ENCODE measurements at regions not wholly inside any gene's neighbourhood (a gene's known extent, or its start where the extent isn't known, plus 50 kb on each side); places are given as distances from the start of the nearest gene placed in this dataset.

DNA sequence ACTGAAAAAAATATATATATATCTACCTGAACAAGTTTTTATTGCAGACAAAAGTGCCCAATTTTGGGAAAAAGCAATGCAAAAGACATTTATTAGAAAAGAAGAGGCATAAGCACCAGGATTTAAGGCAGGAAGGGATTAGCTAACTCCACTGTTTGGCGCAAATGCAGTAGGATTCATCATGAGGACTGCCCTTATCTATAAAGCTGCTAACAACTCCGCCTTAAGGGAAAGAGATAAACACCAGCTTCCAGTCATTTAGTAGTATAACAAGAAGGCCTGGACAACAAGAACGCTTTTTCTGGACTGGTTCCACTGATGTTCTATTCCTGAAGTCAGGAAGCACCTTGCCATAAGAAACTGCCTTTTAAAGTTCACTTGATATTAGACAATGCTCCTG is 52.9 kb upstream of the FSHR start:
- TF ChIP-seq, protein P1, sequence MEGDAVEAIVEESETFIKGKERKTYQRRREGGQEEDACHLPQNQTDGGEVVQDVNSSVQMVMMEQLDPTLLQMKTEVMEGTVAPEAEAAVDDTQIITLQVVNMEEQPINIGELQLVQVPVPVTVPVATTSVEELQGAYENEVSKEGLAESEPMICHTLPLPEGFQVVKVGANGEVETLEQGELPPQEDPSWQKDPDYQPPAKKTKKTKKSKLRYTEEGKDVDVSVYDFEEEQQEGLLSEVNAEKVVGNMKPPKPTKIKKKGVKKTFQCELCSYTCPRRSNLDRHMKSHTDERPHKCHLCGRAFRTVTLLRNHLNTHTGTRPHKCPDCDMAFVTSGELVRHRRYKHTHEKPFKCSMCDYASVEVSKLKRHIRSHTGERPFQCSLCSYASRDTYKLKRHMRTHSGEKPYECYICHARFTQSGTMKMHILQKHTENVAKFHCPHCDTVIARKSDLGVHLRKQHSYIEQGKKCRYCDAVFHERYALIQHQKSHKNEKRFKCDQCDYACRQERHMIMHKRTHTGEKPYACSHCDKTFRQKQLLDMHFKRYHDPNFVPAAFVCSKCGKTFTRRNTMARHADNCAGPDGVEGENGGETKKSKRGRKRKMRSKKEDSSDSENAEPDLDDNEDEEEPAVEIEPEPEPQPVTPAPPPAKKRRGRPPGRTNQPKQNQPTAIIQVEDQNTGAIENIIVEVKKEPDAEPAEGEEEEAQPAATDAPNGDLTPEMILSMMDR (IDR thresholded peaks at IDR 0.05; ENCODE audit: insufficient read depth, low read depth, low read length) = no peak
- no peak for TF ChIP-seq EZH2 (IDR thresholded peaks at IDR 0.05; ENCODE audit: insufficient read depth, low read length)
